CD14-positive monocyte (primary cell): ENCODE measurements at regions not wholly inside any gene's neighbourhood (a gene's known extent, or its start where the extent isn't known, plus 50 kb on each side); places are given as distances from the start of the nearest gene placed in this dataset.

ENCODE experiments used
- DNase-seq, 3 donors: peaks; one replicate each; pipeline ENCODE4 v3.0.0-alpha.2; 2011 to 2022
- H2AFZ ChIP-seq: 2 replicates; pipeline ENCODE4 v1.6.0; 2012; ENCODE audit warnings: mild to moderate bottlenecking, low read depth, low read length, inconsistent platforms; ENCODE audit not compliant: insufficient read depth, poor library complexity, severe bottlenecking
- H3K27ac ChIP-seq, 2 donors: 1 replicate in 1 of 2; 2 replicates in 1 of 2; pipeline ENCODE4 v1.5.1; 2012 to 2013; ENCODE audit warnings: low read length in 2 of 2, control low read depth in 1 of 2, inconsistent platforms in 1 of 2, low read depth in 1 of 2, mild to moderate bottlenecking in 1 of 2
- H3K27me3 ChIP-seq, 2 donors: one replicate each; pipeline versions ENCODE4 v1.6.0 to v1.6.1; 2011 to 2013; ENCODE audit warnings: low read length in 2 of 2; ENCODE audit not compliant: control insufficient read depth in 2 of 2, insufficient read depth in 2 of 2
- H3K36me3 ChIP-seq, 2 donors: replicated peaks in 1 of 2; 1 replicate in 1 of 2; 2 replicates in 1 of 2; pipeline versions ENCODE4 v1.5.1 to v1.6.1; 2012 to 2013; ENCODE audit warnings: low read length in 2 of 2, control low read depth in 1 of 2, inconsistent platforms in 1 of 2, mild to moderate bottlenecking in 1 of 2; ENCODE audit not compliant: insufficient read depth in 2 of 2, control insufficient read depth in 1 of 2
- H3K4me1 ChIP-seq, 2 donors: 1 replicate in 1 of 2; 2 replicates in 1 of 2; pipeline versions ENCODE4 v1.5.1 to v1.6.1; 2012 to 2013; ENCODE audit warnings: low read length in 2 of 2, control low read depth in 1 of 2, inconsistent platforms in 1 of 2, mild to moderate bottlenecking in 1 of 2, moderate library complexity in 1 of 2; ENCODE audit not compliant: insufficient read depth in 2 of 2, control insufficient read depth in 1 of 2
- H3K4me2 ChIP-seq: replicated peaks from 2 replicates; pipeline ENCODE3; 2012; ENCODE audit warnings: low read length, moderate library complexity, mild to moderate bottlenecking; ENCODE audit not compliant: poor library complexity, severe bottlenecking; ENCODE audit errors: extremely low read depth
- H3K4me3 ChIP-seq, 3 experiments: fragments of 200-600 bp in 1 of 3; sonication (generic) in 1 of 3; replicated peaks in 1 of 3; 1 replicate in 2 of 3; 2 replicates in 1 of 3; pipeline ENCODE4 v1.5.1; 2011 to 2013; ENCODE audit warnings: low read length in 3 of 3, mild to moderate bottlenecking in 3 of 3, control low read depth in 2 of 3, low read depth in 2 of 3, inconsistent platforms in 1 of 3, moderate library complexity in 1 of 3
- H3K79me2 ChIP-seq: 2 replicates; pipeline ENCODE4 v1.6.0; 2012; ENCODE audit warnings: mild to moderate bottlenecking, control low read depth, inconsistent platforms, low read length, moderate library complexity; ENCODE audit not compliant: insufficient read depth
- H3K9ac ChIP-seq: 2 replicates; pipeline ENCODE4 v1.6.0; 2017; ENCODE audit warnings: low read length, mild to moderate bottlenecking; ENCODE audit not compliant: insufficient read depth, poor library complexity, severe bottlenecking
- H3K9me3 ChIP-seq, 2 donors: replicated peaks in 1 of 2; 1 replicate in 1 of 2; 2 replicates in 1 of 2; pipeline versions ENCODE4 v1.5.1 to v1.6.1; 2012 to 2013; ENCODE audit warnings: low read length in 2 of 2, control low read depth in 1 of 2; ENCODE audit not compliant: control insufficient read depth in 1 of 2, insufficient read depth in 1 of 2
- H4K20me1 ChIP-seq: 2 replicates; pipeline ENCODE4 v1.6.0; 2012; ENCODE audit warnings: mild to moderate bottlenecking, low read length, control low read depth, moderate library complexity; ENCODE audit not compliant: insufficient read depth
- H3K27ac Mint-ChIP-seq, 7 donors: one replicate each; pipeline ENCODE4 v1.8.0; 2020; ENCODE audit warnings: mild to moderate bottlenecking in 7 of 7, mixed read lengths in 7 of 7, moderate library complexity in 6 of 7, inconsistent platforms in 2 of 7
- H3K27me3 Mint-ChIP-seq, 3 donors: one replicate each; pipeline ENCODE4 v1.8.0; 2021 to 2022; ENCODE audit warnings: low read depth in 3 of 3, mild to moderate bottlenecking in 3 of 3, mixed read lengths in 3 of 3, moderate library complexity in 3 of 3, inconsistent platforms in 1 of 3
- H3K36me3 Mint-ChIP-seq, 2 donors: one replicate each; pipeline ENCODE4 v1.8.0; 2020; ENCODE audit warnings: mixed read lengths in 2 of 2, inconsistent platforms in 1 of 2, mild to moderate bottlenecking in 1 of 2
- H3K4me1 Mint-ChIP-seq: one replicate; pipeline ENCODE4 v1.8.0; 2020; ENCODE audit warnings: mild to moderate bottlenecking, mixed read lengths
- H3K4me3 Mint-ChIP-seq, 2 donors: one replicate each; pipeline ENCODE4 v1.8.0; 2020; ENCODE audit warnings: mild to moderate bottlenecking in 2 of 2, mixed read lengths in 2 of 2, moderate library complexity in 1 of 2
- H3K9me3 Mint-ChIP-seq, 7 donors: one replicate each; pipeline ENCODE4 v1.8.0; 2020 to 2022; ENCODE audit warnings: mixed read lengths in 7 of 7, mild to moderate bottlenecking in 6 of 7, moderate library complexity in 6 of 7, inconsistent platforms in 2 of 7
- intact Hi-C, 2 donors: fragments of 100-400 bp; cut with micrococcal nuclease; formaldehyde crosslinking; loops; one replicate each; pipeline versions ENCODE4 v1.15.0 to v1.15.1; 2023
- TF ChIP-seq, protein P1 (sequence below): fragments of 200-600 bp; IDR thresholded peaks from one replicate; pipeline ENCODE4 v1.8.0; 2022; ENCODE audit warnings: antibody characterized with exemption, mild to moderate bottlenecking

- H3K27ac ChIP-seq, result no peak overlapping the region
- H4K20me1 ChIP-seq, result no peaks in the 10 kb centered on the region
- H3K36me3 Mint-ChIP-seq, result no peaks in the 10 kb centered on the region
- H3K79me2 ChIP-seq, result no peaks in the 10 kb centered on the region
- TF ChIP-seq, protein P1, sequence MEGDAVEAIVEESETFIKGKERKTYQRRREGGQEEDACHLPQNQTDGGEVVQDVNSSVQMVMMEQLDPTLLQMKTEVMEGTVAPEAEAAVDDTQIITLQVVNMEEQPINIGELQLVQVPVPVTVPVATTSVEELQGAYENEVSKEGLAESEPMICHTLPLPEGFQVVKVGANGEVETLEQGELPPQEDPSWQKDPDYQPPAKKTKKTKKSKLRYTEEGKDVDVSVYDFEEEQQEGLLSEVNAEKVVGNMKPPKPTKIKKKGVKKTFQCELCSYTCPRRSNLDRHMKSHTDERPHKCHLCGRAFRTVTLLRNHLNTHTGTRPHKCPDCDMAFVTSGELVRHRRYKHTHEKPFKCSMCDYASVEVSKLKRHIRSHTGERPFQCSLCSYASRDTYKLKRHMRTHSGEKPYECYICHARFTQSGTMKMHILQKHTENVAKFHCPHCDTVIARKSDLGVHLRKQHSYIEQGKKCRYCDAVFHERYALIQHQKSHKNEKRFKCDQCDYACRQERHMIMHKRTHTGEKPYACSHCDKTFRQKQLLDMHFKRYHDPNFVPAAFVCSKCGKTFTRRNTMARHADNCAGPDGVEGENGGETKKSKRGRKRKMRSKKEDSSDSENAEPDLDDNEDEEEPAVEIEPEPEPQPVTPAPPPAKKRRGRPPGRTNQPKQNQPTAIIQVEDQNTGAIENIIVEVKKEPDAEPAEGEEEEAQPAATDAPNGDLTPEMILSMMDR, result no peak
- no peaks in the 10 kb centered on the region for H3K27me3 Mint-ChIP-seq
- no peaks in the 10 kb centered on the region for H3K9me3 ChIP-seq
- H3K36me3 ChIP-seq, result no peaks in the 10 kb centered on the region
- H3K4me3 ChIP-seq, result no peak overlapping the region
- no peaks in the 10 kb centered on the region for H3K27me3 ChIP-seq
- no peak overlapping the region for H2AFZ ChIP-seq
- no peak overlapping the region for H3K27ac Mint-ChIP-seq
- H3K4me3 Mint-ChIP-seq, result no peak overlapping the region
- DNase-seq, result no peak
- no peaks in the 10 kb centered on the region for H3K4me1 ChIP-seq
- peaks cover 3% of the 10 kb centered on the region for H3K4me1 Mint-ChIP-seq
- intact Hi-C loops, result no loop called here
- H3K9ac ChIP-seq, result no peak overlapping the region
- H3K9me3 Mint-ChIP-seq, result peaks cover 0 to 3% (median 0%) of the 10 kb centered on the region in 7 donors
- no peak overlapping the region for H3K4me2 ChIP-seq
These were observed 200.2 kb downstream of the TMTC3 start for GRCh38 chr12:88342251-88342806.

- Histone ChIP-seq H3K4me1 (peaks cover 0 to 5% of the 10 kb centered on the region in 2 donors), H3K27me3 (no peaks in the 10 kb centered on the region), H3K4me3 (no peak overlapping the region), H2AFZ (no peak overlapping the region), H3K27ac (no peak overlapping the region), H4K20me1 (no peaks in the 10 kb centered on the region), H3K36me3 (no peaks in the 10 kb centered on the region), H3K79me2 (no peaks in the 10 kb centered on the region), H3K4me2 (no peak overlapping the region), H3K9ac (no peak overlapping the region), H3K9me3 (no peaks in the 10 kb centered on the region)
- TF ChIP-seq, protein P1, result no peak
- DNase-seq, result no peak
- intact Hi-C loops, result no loop called here
- Mint-ChIP-seq H3K4me3 (no peak overlapping the region), H3K36me3 (no peaks in the 10 kb centered on the region), H3K27ac (no peak overlapping the region), H3K4me1 (peaks cover 13% of the 10 kb centered on the region), H3K9me3 (peaks cover 0 to 6% (median 2%) of the 10 kb centered on the region in 7 donors), H3K27me3 (no peaks in the 10 kb centered on the region)
These were observed 209.0 kb downstream of the TMTC3 start for GRCh38 chr12:88351146-88351545.
